HepG2 (cell line): ENCODE measurements at regions not wholly inside any gene's neighbourhood (a gene's known extent, or its start where the extent isn't known, plus 50 kb on each side); places are given as distances from the start of the nearest gene placed in this dataset.

ENCODE experiments used
- EHMT2 ChIP-seq: fragments of 200-600 bp; sonication (generic); IDR thresholded peaks from 2 replicates; pipeline ENCODE4 v1.7.0; 2017; ENCODE audit warnings: antibody characterized with exemption, low read depth, low read length, borderline replicate concordance
- SRSF1 ChIP-seq: fragments of 200-400 bp; formaldehyde crosslinking; optimal IDR thresholded peaks from 2 replicates; pipeline ENCODE3; 2017; ENCODE audit warnings: mild to moderate bottlenecking, low read depth, low read length, moderate library complexity
- ZSCAN20 ChIP-seq: sonication (generic); formaldehyde crosslinking; IDR thresholded peaks from 2 replicates; pipeline ENCODE4 v1.4.0; 2020; ENCODE audit warnings: missing genetic modification reagents, mild to moderate bottlenecking, borderline replicate concordance
- TF ChIP-seq, protein P1 (sequence below): sonication (generic); formaldehyde crosslinking; IDR thresholded peaks from 2 replicates; pipeline ENCODE4 v1.5.1; 2020; ENCODE audit warnings: mild to moderate bottlenecking, missing genetic modification reagents, moderate library complexity

DNA sequence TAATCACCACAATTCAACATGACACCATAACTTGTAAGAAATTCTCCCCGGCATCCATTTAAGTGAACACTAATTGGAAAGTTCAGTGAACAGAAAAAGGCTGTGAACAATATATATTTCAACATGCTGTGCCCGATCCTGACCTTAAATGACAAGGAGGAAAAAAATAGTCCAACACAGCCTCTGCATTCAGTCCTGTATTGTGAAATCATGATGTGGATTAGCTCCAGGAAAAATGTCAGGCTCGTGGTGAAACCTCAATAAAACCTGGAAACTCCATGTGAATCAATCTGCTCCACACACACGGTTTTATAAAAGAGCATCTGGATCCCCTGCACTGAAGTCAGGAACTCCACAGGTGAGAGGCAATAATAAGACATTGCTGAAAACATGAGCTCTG, 145.4 kb upstream of the SPOPL start:
- TF ChIP-seq, protein P1, sequence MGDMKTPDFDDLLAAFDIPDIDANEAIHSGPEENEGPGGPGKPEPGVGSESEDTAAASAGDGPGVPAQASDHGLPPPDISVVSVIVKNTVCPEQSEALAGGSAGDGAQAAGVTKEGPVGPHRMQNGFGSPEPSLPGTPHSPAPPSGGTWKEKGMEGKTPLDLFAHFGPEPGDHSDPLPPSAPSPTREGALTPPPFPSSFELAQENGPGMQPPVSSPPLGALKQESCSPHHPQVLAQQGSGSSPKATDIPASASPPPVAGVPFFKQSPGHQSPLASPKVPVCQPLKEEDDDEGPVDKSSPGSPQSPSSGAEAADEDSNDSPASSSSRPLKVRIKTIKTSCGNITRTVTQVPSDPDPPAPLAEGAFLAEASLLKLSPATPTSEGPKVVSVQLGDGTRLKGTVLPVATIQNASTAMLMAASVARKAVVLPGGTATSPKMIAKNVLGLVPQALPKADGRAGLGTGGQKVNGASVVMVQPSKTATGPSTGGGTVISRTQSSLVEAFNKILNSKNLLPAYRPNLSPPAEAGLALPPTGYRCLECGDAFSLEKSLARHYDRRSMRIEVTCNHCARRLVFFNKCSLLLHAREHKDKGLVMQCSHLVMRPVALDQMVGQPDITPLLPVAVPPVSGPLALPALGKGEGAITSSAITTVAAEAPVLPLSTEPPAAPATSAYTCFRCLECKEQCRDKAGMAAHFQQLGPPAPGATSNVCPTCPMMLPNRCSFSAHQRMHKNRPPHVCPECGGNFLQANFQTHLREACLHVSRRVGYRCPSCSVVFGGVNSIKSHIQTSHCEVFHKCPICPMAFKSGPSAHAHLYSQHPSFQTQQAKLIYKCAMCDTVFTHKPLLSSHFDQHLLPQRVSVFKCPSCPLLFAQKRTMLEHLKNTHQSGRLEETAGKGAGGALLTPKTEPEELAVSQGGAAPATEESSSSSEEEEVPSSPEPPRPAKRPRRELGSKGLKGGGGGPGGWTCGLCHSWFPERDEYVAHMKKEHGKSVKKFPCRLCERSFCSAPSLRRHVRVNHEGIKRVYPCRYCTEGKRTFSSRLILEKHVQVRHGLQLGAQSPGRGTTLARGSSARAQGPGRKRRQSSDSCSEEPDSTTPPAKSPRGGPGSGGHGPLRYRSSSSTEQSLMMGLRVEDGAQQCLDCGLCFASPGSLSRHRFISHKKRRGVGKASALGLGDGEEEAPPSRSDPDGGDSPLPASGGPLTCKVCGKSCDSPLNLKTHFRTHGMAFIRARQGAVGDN (CRISPR knock-in tag) = no peak
- TF ChIP-seq EHMT2 = no peak
- no peak for TF ChIP-seq ZSCAN20
- no peak for TF ChIP-seq SRSF1
